Stimulated activated naive CD8-positive, alpha-beta T cell treated with anti-CD3 and anti-CD28 coated beads, Interleukin-15, Interleukin-2, amounts not matched to agents 100 U/mL and 50 U/mL, for 24 hours (primary cell): ENCODE measurements at regions not wholly inside any gene's neighbourhood (a gene's known extent, or its start where the extent isn't known, plus 50 kb on each side); places are given as distances from the start of the nearest gene placed in this dataset.
A peak's percentile ranks its signal among the peaks of the same experiment; 100 is the strongest.

Experiments used
- ATAC-seq: fragments of 150-1000 bp; cut with Tn5 transposase; one replicate; pipeline ENCODE4 v1.10.0; 2021
- DNase-seq: peaks from one replicate; pipeline ENCODE4 v3.0.0; 2021

DNA sequence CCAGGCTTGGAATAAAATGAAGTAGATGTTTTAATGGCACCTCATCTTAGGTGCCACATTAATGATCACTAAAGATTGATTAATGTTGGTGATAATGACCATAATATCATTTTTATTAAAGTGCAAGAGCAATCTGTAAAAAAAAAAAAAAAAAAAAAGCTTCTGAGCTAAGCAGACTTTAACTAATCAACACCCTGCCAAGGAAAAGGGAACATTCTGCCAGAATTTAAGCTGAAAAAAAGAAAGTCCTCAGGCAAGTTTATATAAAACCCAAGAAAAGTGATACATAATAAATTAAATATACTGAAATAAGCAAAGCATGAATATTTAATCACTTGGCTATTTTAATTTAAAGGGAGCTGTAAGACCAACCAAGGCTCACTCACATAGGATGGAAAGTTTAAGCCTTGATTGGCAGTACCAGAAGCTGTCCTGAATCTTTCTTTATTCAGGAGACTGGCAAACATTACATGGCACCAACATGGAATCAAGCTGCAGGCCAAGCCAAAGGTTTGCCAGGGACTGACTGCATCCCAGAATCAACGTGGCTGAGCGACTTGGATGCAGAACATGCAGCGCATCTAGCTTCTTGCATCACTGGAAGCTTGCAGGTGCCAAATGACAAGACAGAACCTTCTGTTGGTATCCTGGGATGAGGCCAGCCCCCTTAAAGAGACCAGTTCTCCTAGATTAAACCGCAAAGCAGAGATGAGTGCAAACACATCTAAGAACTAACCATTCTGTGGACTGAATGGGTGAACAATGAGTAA is 413.6 kb downstream of the ENC1 start:
- ATAC-seq (no peak), DNase-seq (no peak)

- no peak for DNase-seq
- ATAC-seq: no peak
Measured at GRCh38 chr5:74225587-74225986, 414.9 kb downstream of the ENC1 start.

GRCh38 chr5:74224331-74224730 is 416.2 kb downstream of the ENC1 start:
- DNase-seq (no peak), ATAC-seq (no peak)

DNA sequence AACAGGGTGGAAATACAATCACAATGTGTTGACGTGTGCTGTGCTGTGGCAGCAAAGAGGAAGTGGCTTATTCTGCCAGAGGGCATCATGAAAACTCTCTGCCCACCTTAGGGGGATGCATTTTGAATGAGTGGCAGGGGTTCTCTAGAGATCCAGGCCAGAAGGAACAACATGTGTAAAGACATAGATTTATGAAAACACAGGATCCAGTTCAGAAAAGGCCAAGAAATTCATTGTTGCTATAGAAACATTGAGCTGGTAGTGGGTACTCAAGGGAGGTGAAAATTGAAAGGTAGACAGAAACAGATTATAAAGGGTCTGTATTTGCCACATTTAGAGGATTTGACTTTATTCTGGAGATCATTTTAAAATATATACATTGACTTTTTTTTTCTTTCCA is 417.7 kb downstream of the ENC1 start:
- ATAC-seq (no peak), DNase-seq (no peak)

- no peak for DNase-seq
- ATAC-seq: no peak
Measured at GRCh38 chr5:74221413-74221812, 419.1 kb downstream of the ENC1 start.

- ATAC-seq (no peak), DNase-seq (no peak)
Measured at GRCh38 chr5:74216012-74216411, 424.5 kb downstream of the ENC1 start.

DNA sequence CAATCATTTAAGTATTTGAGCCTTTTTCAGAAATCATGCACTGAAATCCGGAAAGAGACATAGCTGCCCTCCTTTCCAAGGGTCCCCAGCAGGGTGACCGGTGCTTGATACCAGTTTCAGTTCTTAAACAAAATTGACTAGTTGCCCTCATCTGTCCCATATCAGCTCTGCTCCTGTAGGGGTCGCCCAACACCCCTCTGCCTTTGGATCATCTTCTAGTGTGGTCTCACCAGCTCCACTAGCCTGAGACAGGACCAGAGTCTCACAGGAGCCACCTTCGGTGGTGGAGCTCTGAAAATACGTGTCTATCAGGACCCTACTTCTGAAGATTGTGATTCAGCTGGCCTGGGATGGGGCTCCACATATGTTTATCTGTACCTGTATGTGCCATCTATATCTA is 428.2 kb downstream of the ENC1 start:
- DNase-seq: no peak
- ATAC-seq: no peak

DNA sequence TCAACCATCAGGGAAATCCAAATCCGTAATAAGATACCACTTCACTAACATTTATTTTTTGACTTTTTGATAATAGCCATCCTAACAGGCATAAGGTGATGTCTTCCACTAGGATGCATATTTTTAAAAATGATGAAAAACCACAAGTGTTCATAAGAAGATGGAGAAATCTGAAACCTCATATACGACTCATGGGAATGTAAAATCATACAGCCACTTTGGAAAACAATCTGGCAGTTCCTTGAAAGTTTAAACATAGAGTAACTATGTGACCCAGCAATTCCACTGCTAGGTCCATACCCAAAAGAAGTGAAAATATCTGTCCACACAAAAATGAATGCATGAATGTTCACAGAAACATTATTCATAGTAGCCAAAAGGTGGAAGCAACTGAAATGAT is 431.0 kb downstream of the ENC1 start:
- no peak for ATAC-seq
- no peak for DNase-seq

GRCh38 chr5:74206579-74207550 is 433.7 kb downstream of the ENC1 start:
- DNase-seq: no peak
- ATAC-seq: no peak

GRCh38 chr5:74205767-74206578 is 434.6 kb downstream of the ENC1 start:
- no peak for ATAC-seq

GRCh38 chr5:74201334-74202081 is 439.0 kb downstream of the ENC1 start:
- ATAC-seq (peak; percentile 67), DNase-seq (no peak)

More at GRCh38 chr5:74205767-74206578, 434.6 kb downstream of the ENC1 start:
- DNase-seq: no peak

GRCh38 chr5:74200560-74200959 is 440.0 kb downstream of the ENC1 start:
- no peak for ATAC-seq

GRCh38 chr5:74199436-74200210 is 440.9 kb downstream of the ENC1 start:
- ATAC-seq: no peak
- no peak for DNase-seq

More at GRCh38 chr5:74200560-74200959, 440.0 kb downstream of the ENC1 start:
- DNase-seq: no peak

DNA sequence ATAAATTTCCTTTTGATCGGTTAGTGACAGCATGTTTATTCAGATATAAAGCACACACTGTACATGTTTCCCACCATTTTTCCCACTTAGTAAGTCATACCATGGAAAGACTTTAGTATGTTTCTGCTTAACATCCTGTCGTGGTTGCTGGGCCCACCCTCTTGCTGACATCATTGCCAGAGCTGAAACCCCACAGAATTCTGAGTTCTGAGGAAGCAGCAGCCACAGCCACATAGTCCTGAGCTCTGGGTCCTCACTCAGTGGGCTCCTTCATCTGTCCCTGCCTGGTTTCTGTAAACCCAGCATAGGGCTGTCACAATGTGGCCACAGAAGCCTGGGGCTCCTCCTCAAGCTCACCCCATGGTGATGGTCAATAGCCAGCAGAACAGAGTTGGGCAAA is 441.5 kb downstream of the ENC1 start:
- ATAC-seq (peak; percentile 63), DNase-seq (peak; percentile 22)

GRCh38 chr5:74198156-74198555 is 442.4 kb downstream of the ENC1 start:
- ATAC-seq: no peak
- no peak for DNase-seq

DNA sequence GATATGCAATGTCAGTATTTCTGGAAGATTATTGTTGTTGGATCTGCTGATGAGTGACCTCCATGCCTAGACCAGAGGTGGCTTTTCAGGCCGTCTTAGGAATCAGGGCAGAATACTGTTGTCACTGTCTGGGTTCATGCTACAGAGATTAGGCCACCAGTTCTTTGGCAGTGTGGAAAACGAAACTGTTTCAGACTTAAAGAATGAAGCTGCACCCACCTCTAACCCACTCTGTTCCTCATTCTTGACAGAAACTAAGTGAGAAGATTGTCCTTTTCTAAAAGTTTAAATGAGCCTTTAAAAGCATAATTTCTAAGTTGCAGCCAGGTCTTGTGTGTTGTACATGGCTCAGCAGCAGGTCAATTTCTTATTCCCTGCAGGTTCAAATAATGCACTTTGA is 444.3 kb downstream of the ENC1 start:
- DNase-seq (no peak), ATAC-seq (no peak)

DNA sequence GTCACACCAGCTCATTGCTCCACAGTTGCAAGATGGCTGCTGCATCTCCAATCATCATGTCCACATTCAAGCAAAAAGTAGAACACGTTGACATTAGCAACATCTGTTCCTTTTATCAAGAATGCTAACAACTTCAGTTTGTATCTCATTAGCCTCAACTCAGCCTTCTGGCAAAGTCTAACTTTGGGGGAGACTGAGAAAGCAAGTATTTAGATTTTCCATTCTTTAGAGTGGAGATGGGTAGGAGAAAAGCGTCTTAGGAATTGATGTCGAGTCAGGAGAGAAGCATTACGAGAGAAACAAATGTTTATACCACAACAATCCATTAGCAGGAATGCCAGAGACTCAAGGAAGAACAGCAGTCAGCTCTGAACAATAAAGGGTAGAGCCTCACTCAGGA is 446.3 kb downstream of the ENC1 start:
- ATAC-seq (no peak), DNase-seq (no peak)

DNA sequence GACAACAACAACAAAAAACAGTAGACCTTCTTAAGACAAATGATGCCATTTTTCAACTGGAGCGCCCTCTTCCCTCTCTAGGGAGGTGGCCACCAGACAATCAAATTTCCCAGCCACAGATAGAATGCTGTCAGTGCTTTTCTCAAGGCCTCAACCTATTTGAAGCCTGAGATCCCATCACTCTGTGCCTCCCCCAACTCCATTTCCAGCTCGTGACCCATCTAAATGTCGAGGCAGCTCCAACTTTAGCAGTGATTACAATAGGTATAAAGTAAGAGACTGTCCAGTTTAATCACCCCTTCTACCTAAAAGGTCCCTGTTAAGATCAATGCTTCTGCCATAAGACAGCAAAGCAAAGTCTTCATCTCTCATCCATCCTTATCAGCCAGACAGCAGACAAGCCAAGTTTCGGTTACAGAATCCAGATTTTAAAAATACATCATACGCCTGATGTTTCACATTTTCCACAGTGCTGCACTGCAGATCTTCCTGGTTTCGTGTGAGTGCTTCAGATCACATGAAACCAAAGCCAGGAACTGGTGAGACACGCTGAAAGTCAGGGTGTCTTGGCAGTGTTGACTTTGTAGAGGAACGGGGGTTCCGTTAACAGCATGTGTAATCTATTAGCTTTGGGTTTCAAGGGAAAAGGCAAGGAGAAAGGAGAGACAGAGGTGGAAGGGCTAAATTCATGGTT is 447.8 kb downstream of the ENC1 start:
- DNase-seq: no peak
- ATAC-seq: peak; percentile 23

DNA sequence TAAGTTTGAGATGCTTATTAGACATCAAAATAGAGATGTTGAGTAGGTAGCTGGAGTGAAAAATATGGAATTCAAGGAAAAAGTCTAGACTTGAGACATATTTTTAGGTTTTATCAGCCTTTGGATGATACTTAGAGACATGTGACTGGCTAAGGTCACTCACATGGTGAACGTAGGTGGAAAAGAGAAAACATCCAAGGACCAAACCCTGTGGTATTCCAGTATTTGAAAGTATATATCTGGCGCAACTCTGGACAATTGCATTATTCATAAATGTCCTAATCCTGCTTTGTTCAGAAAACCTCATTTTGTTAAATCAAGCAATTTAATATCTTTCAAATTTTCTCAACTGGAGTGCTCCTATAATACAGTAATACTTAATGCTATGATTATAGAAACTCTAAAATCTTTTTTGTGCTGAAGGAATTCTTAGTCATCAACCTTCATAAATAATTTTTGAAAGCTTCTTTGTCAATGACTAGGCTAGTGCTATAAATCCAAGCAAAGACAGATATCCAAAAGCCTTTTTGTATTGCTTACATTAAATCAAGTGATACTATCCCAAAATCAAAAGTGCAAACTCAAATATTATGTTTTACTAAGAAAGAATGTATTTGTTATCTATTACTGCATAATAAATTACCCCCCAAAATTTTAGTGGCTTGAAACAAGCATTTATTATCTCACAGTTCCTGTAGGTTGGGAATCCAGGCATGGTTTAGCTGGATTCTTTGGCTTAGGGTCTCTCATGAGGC is 452.0 kb downstream of the ENC1 start:
- DNase-seq (no peak), ATAC-seq (no peak)
